GM21360 (cell line): ENCODE measurements at regions not wholly inside any gene's neighbourhood (a gene's known extent, or its start where the extent isn't known, plus 50 kb on each side); places are given as distances from the start of the nearest gene placed in this dataset.
A peak's percentile ranks its signal among the peaks of the same experiment; 100 is the strongest.
"Not testable (repeated sequence)": the region's sequence is repeated elsewhere in the genome, so short reads cannot be mapped to it uniquely, and the experiment has no call there.

Experiments
- ATAC-seq: cut with Tn5 transposase; IDR thresholded peaks from one replicate; pipeline ENCODE4 v1.9.1; 2021; ENCODE audit warnings: mild to moderate bottlenecking, moderate library complexity; ENCODE audit not compliant: unreplicated experiment

DNA sequence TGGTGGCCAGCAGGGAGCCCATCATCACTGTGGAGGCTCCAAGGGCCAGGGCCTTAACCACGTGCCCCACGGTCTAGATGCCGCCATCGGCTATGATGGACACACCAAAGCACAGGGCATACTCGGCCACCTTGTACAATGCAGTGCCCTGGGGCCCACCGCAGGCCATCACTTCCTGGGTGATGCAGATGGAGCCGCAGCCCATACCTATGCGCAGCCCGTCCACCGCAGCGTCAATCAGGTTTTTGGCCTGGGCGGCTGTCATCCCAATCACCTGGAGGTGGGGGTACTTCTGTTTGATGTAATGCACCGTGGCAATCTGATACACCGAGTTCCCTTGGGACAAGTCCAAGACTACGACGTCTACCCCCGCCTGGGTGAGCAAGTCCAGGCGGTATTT is 153.3 kb upstream of the ZSWIM2 start:
- no peak for ATAC-seq

GRCh38 chr2:187001248-187001647 is 152.3 kb upstream of the ZSWIM2 start:
- no peak for ATAC-seq

DNA sequence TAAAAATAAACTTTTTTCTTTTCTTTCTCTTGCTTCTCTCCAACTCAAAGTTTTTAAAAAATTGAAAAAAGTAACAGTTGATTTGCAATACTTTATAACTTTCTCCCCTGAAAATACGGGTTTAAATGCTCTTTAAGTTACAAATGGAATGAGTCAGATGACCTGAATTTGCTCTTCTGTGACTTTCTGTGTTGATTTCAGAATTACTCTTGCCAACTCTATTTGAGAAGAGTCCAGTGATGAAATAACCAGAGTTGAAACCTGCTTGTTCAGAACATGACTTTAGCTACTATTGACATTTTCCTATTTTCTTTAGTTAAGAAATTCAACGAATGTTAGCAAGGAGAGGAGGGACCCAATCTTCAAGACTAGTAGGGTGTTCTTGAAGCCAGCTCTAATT is 146.1 kb upstream of the ZSWIM2 start:
- no peak for ATAC-seq

DNA sequence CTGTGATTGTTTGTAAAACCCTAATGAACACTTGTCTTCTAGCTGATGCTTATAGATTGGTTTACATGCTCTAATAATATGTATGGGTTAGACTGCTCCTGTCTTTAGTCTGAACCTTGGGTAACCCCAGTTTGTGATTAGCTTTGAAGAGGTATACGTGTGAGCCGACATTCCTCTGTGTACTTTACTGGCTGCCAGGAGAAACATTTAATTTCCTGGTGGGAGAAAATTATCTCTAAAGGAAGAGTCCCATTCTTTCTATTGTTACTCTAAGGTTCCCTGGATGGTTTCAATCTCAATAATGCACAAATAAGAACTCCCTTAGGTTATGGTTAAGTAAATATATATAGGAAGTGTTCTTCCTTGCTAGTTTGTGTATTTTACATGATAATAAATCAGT is 143.6 kb upstream of the ZSWIM2 start:
- ATAC-seq = no peak

- no peak for ATAC-seq
These were observed 142.9 kb upstream of the ZSWIM2 start for GRCh38 chr2:186991766-186992417.

GRCh38 chr2:186984966-186985365 is 136.0 kb upstream of the ZSWIM2 start:
- no peak for ATAC-seq

DNA sequence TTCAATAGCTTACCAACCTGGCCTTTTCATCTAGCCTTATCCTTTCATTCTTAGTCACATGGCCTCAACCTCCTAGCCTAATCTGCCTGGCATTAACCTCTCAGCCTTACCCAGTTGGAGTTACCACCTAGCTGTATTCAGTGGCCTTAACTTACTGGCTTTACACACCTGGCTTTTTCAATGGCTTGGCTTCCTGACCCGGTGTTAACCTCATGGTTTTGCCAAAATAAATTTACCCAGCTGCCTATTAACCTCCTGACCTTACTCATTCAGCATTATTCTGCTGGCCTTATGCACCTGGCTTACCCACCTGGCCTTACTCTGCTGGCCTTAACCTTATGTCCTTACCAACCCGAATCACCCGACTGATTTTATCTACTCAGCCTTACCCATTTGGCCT is 135.5 kb upstream of the ZSWIM2 start:
- ATAC-seq = no peak

GRCh38 chr2:186980787-186981550 is 132.0 kb upstream of the ZSWIM2 start:
- ATAC-seq = no peak

DNA sequence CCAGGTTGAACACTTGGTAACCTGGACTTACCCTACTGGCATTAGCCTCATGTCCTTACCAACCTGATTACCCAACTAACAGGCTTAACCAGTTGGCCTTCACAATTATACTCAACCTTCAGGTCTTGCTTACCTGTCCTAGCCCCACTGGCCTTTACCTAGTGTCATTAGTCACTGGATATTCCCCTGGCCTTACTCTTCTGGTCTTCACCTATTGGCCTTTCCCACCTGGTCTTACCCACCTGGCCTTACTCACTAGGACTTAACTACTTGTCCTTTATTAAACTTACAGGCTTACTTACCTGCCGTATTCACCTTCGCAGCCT is 131.1 kb upstream of the ZSWIM2 start:
- ATAC-seq = no peak

GRCh38 chr2:186979439-186980116 is 130.6 kb upstream of the ZSWIM2 start:
- no peak for ATAC-seq

GRCh38 chr2:186977433-186978045 is 128.6 kb upstream of the ZSWIM2 start:
- ATAC-seq = peak; percentile 49

DNA sequence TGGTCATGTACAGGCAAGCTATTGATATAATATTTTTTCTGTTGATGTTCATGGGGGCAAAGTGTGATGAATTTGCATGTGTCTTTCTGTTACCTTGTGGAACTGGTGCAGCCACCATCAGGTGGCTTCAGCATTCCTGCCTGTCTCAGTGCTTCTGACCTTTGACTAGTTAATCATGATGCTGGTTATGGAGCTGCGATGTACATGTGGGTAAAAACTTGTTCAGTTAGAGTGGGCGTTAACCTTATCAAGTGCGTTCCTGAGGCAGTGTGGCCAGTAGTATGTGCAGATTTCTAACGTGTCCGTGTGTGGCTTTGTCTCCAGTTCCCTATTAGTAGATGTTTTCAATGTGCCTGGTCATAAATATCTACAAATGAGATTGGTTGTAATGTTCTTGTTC is 127.4 kb upstream of the ZSWIM2 start:
- ATAC-seq = no peak

GRCh38 chr2:186972281-186972970 is 123.5 kb upstream of the ZSWIM2 start:
- no peak for ATAC-seq

DNA sequence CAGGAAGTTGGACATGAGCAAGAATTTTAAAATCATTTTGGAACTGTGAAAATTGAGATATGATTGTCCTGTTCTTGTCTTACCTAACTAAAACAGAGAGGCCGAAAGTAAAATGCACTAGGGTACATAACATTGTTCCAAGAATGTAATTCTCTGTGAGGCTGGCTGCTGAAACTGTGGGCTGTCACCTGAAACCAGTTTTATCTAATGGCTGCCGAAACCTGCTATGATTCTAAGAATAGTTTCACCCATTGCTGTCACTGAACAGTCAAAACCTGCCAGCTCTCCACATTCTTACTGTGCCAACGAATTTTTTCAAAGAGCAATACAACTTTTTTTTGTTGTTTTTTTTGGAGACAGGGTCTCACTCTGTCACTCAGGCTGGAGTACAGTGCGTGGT is 119.3 kb upstream of the ZSWIM2 start:
- ATAC-seq = peak; percentile 91

- no peak for ATAC-seq
These were observed 117.0 kb upstream of the ZSWIM2 start for GRCh38 chr2:186966015-186966414.

DNA sequence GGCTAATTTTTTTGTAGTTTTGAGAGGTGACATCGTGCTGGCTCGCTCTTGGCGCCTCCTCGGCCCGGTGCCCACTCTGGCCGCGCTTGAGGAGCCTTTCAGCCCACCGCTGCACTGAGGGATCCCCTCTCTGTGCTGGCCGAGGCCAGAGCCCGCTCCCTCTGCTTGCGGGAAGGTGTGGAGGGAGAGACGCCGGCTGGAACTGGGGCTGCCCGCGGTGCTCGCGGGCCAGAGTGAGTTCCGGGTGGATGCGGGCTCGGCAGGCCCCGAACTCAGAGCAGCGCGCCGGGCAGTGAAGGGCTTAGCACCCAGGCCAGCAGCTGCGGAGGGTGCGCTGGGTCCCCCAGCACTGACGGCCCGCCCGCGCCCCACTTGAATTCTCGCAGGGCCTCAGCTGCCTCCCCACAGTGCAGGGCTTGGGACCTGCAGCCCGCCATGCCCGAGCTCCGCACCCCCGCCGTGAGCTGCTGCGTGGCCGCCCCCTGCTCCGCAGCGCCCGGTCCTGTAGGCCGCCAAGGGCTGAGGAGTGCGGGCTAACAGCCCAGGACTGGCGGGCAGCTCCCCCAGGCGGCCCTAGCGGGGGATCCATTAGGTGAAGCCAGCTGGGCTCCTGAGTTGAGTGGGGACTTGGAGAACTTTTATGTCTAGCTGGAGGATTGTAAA is 113.2 kb upstream of the ZSWIM2 start:
- no peak for ATAC-seq

DNA sequence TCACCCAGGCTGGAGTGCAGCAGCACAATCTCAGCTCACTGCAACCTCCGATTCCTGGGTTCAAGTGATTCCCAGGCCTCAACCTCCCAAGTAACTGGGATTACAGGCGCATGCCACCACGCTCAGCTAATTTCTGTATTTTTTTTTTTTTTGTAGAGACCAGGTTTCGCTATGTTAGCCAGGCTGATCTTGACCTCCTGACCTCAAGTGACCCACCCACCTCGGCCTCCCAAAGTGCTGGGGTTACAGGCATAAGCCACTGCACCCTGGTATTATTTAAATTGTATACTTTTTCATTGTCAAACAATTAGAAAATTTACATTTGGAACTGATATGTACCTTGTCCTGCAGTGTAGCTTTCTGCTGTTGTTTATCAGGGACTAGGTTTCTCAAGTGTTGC is 111.3 kb upstream of the ZSWIM2 start:
- ATAC-seq = not testable (repeated sequence)

GRCh38 chr2:186959486-186959885 is 110.5 kb upstream of the ZSWIM2 start:
- ATAC-seq = no peak

- ATAC-seq = no peak
These were observed 101.7 kb upstream of the ZSWIM2 start for GRCh38 chr2:186950694-186951093.

- ATAC-seq = no peak
These were observed 100.8 kb upstream of the ZSWIM2 start for GRCh38 chr2:186949726-186950256.
